ENCODE measurements at regions not wholly inside any gene's neighbourhood (a gene's known extent, or its start where the extent isn't known, plus 50 kb on each side); places are given as distances from the start of the nearest gene placed in this dataset.
A peak's percentile ranks its signal among the peaks of the same experiment; 100 is the strongest.
"Not testable (repeated sequence)": the region's sequence is repeated elsewhere in the genome, so short reads cannot be mapped to it uniquely, and the experiment has no call there.

GRCh38 chr20:47940101-47940813 is 155.0 kb upstream of the SULF2 start:
- DNase-seq (ENCODE audit: low spot score) = no peak

- no peak for DNase-seq (ENCODE audit: low spot score)
These were observed 151.3 kb upstream of the SULF2 start for GRCh38 chr20:47936612-47937011.

- DNase-seq (ENCODE audit: low spot score) = no peak
These were observed 149.5 kb upstream of the SULF2 start for GRCh38 chr20:47934761-47935160.

- no peak for DNase-seq (ENCODE audit: low spot score)
These were observed 146.2 kb upstream of the SULF2 start for GRCh38 chr20:47931443-47931842.

- no peak for DNase-seq (ENCODE audit: low spot score)
These were observed 145.7 kb upstream of the SULF2 start for GRCh38 chr20:47931002-47931401.

- peak; percentile 24 for DNase-seq (ENCODE audit: low spot score)
These were observed 144.3 kb upstream of the SULF2 start for GRCh38 chr20:47929368-47930115.

- DNase-seq (ENCODE audit: low spot score) = no peak
These were observed 142.7 kb upstream of the SULF2 start for GRCh38 chr20:47927944-47928343.

- no peak for DNase-seq (ENCODE audit: low spot score)
These were observed 142.1 kb upstream of the SULF2 start for GRCh38 chr20:47927385-47927851.

GRCh38 chr20:47926731-47927130 is 141.4 kb upstream of the SULF2 start:
- no peak for DNase-seq (ENCODE audit: low spot score)

- no peak for DNase-seq (ENCODE audit: low spot score)
These were observed 140.3 kb upstream of the SULF2 start for GRCh38 chr20:47925593-47925992.

GRCh38 chr20:47922269-47922668 is 137.0 kb upstream of the SULF2 start:
- DNase-seq (ENCODE audit: low spot score) = peak; percentile 91

GRCh38 chr20:47921829-47922228 is 136.5 kb upstream of the SULF2 start:
- not testable (repeated sequence) for DNase-seq (ENCODE audit: low spot score)

GRCh38 chr20:47921408-47921807 is 136.1 kb upstream of the SULF2 start:
- DNase-seq (ENCODE audit: low spot score) = peak; percentile 41

- DNase-seq (ENCODE audit: low spot score) = no peak
These were observed 132.3 kb upstream of the SULF2 start for GRCh38 chr20:47917549-47918070.

GRCh38 chr20:47915495-47915894 is 130.2 kb upstream of the SULF2 start:
- DNase-seq (ENCODE audit: low spot score) = no peak

GRCh38 chr20:47914792-47915191 is 129.5 kb upstream of the SULF2 start:
- no peak for DNase-seq (ENCODE audit: low spot score)

- peak; percentile 36 for DNase-seq (ENCODE audit: low spot score)
These were observed 127.7 kb upstream of the SULF2 start for GRCh38 chr20:47912786-47913501.

GRCh38 chr20:47912165-47912564 is 126.9 kb upstream of the SULF2 start:
- DNase-seq (ENCODE audit: low spot score) = peak; percentile 68

- peak; percentile 30 for DNase-seq (ENCODE audit: low spot score)
These were observed 124.6 kb upstream of the SULF2 start for GRCh38 chr20:47909696-47910369.

GRCh38 chr20:47908361-47909035 is 123.2 kb upstream of the SULF2 start:
- DNase-seq (ENCODE audit: low spot score) = not testable (repeated sequence)

- not testable (repeated sequence) for DNase-seq (ENCODE audit: low spot score)
These were observed 122.7 kb upstream of the SULF2 start for GRCh38 chr20:47907951-47908350.
